SK-N-SH (cell line): ENCODE measurements at regions not wholly inside any gene's neighbourhood (a gene's known extent, or its start where the extent isn't known, plus 50 kb on each side); places are given as distances from the start of the nearest gene placed in this dataset.

Experiments used
- CTCF ChIA-PET: fragments of 300-600, 350-600 bp; formaldehyde crosslinking; extraction: SDS; loops from one replicate; lab custom pipeline; 2021; lab: Yijun Ruan, JAX
- POLR2A ChIA-PET: fragments of 350-600 bp; sonication (Branson Sonifier 250); formaldehyde crosslinking; extraction: SDS; loops from one replicate; lab custom pipeline; 2020; ENCODE audit warnings: antibody characterized with exemption, inconsistent platforms; lab: Yijun Ruan, JAX
- DNase-seq: peaks from one replicate; pipeline ENCODE4 v3.0.0; 2012
- H2AFZ ChIP-seq: fragments of 200-600 bp; sonication (generic); 2 replicates; pipeline ENCODE4 v1.8.1; 2016; ENCODE audit warnings: antibody characterized with exemption, mild to moderate bottlenecking, low read depth
- H3F3A ChIP-seq: fragments of 200-600 bp; sonication (generic); replicated peaks from 2 replicates; pipeline ENCODE3; 2016; ENCODE audit warnings: antibody characterized with exemption, mild to moderate bottlenecking; ENCODE audit not compliant: insufficient read depth
- H3K27ac ChIP-seq, 2 experiments: fragments of 200-500 bp in 1 of 2; fragments of 200-600 bp in 1 of 2; sonication (Bioruptor generic) in 1 of 2; sonication (generic), shearing (Covaris generic) in 1 of 2; 2 replicates each; pipeline versions ENCODE4 v1.5.1 to v1.6.1; 2014 to 2016; ENCODE audit warnings: low read depth in 2 of 2, inconsistent platforms in 1 of 2, low read length in 1 of 2, mild to moderate bottlenecking in 1 of 2, mixed read lengths in 1 of 2
- H3K27me3 ChIP-seq: fragments of 200-600 bp; sonication (generic), shearing (Covaris generic); 2 replicates; pipeline ENCODE4 v1.6.1; 2016; ENCODE audit warnings: mixed run types; ENCODE audit not compliant: insufficient read depth
- H3K36me3 ChIP-seq, 2 experiments: fragments of 200-500 bp in 1 of 2; fragments of 200-600 bp in 1 of 2; sonication (Bioruptor generic) in 1 of 2; sonication (generic) in 1 of 2; replicated peaks in 1 of 2; 2 replicates each; pipeline versions ENCODE3 to v1.5.1; 2014 to 2016; ENCODE audit warnings: low read length in 1 of 2, mild to moderate bottlenecking in 1 of 2; ENCODE audit not compliant: insufficient read depth in 2 of 2, control insufficient read depth in 1 of 2
- H3K4me1 ChIP-seq, 2 experiments: fragments of 200-500 bp in 1 of 2; fragments of 200-600 bp in 1 of 2; sonication (Bioruptor generic) in 1 of 2; sonication (generic), shearing (Covaris generic) in 1 of 2; 2 replicates each; pipeline versions ENCODE4 v1.5.1 to v1.6.1; 2014 to 2016; ENCODE audit warnings: low read depth in 1 of 2, low read length in 1 of 2, mixed run types in 1 of 2; ENCODE audit not compliant: insufficient read depth in 2 of 2, control insufficient read depth in 1 of 2
- H3K4me2 ChIP-seq: fragments of 200-600 bp; sonication (generic), shearing (Covaris generic); 2 replicates; pipeline ENCODE4 v1.6.1; 2017; ENCODE audit warnings: mixed run types
- H3K4me3 ChIP-seq, 2 experiments: fragments of 200-500 bp in 1 of 2; fragments of 200-600 bp in 1 of 2; sonication (Bioruptor generic) in 1 of 2; sonication (generic), shearing (Covaris generic) in 1 of 2; 2 replicates each; pipeline versions ENCODE4 v1.5.1 to v1.8.1; 2014 to 2016; ENCODE audit warnings: low read depth in 2 of 2, inconsistent platforms in 1 of 2, low read length in 1 of 2, mild to moderate bottlenecking in 1 of 2, mixed read lengths in 1 of 2, moderate library complexity in 1 of 2
- H3K79me2 ChIP-seq: fragments of 200-600 bp; sonication (generic); 2 replicates; pipeline ENCODE4 v1.8.1; 2017; ENCODE audit warnings: mild to moderate bottlenecking; ENCODE audit not compliant: insufficient read depth
- H3K9ac ChIP-seq: fragments of 200-600 bp; sonication (generic); 2 replicates; pipeline ENCODE4 v1.6.1; 2017; ENCODE audit warnings: mixed run types
- H3K9me2 ChIP-seq: fragments of 200-600 bp; sonication (generic); 2 replicates; pipeline ENCODE4 v1.6.1; 2017; ENCODE audit warnings: mixed run types
- H3K9me3 ChIP-seq: fragments of 200-600 bp; sonication (generic); 2 replicates; pipeline ENCODE4 v1.6.1; 2017; ENCODE audit warnings: mixed run types, mild to moderate bottlenecking, moderate library complexity
- H4K20me1 ChIP-seq: fragments of 200-600 bp; sonication (generic); 2 replicates; pipeline ENCODE4 v1.6.1; 2017; ENCODE audit warnings: mild to moderate bottlenecking, mixed run types; ENCODE audit not compliant: insufficient read depth
- CHD2 ChIP-seq: fragments of 150-350 bp; IDR thresholded peaks from 2 replicates; pipeline ENCODE4 v1.6.1; 2018; ENCODE audit warnings: low read length; ENCODE audit not compliant: partially characterized antibody
- ELF1 ChIP-seq: IDR thresholded peaks from 2 replicates; pipeline ENCODE4 v1.4.0; 2012
- EP300 ChIP-seq, 2 experiments: IDR thresholded peaks; 2 replicates each; pipeline versions ENCODE4 v1.4.0 to v1.6.1; 2012; ENCODE audit warnings: borderline replicate concordance in 1 of 2, low read depth in 1 of 2, low read length in 1 of 2
- EZH2phosphoT487 ChIP-seq: fragments of 200-600 bp; sonication (generic); IDR thresholded peaks from 2 replicates; pipeline ENCODE4 v1.6.1; 2017; ENCODE audit warnings: low read depth, mixed run types, mild to moderate bottlenecking, antibody characterized with exemption, moderate library complexity, borderline replicate concordance
- FOXJ3 ChIP-seq: sonication (generic); formaldehyde crosslinking; IDR thresholded peaks from 2 replicates; pipeline ENCODE4 v1.5.1; 2020; ENCODE audit warnings: mild to moderate bottlenecking, missing genetic modification reagents
- FOXM1 ChIP-seq: IDR thresholded peaks from 2 replicates; pipeline ENCODE4 v1.4.0; 2012; ENCODE audit warnings: low read depth, mild to moderate bottlenecking
- GATA2 ChIP-seq: sonication (generic); formaldehyde crosslinking; IDR thresholded peaks from 2 replicates; pipeline ENCODE4 v1.5.0; 2020; ENCODE audit warnings: mild to moderate bottlenecking, missing genetic modification reagents
- IRF3 ChIP-seq: fragments of 150-350 bp; IDR thresholded peaks from 2 replicates; pipeline ENCODE4 v1.6.1; 2016; ENCODE audit warnings: mild to moderate bottlenecking, low read depth, low read length
- JUND ChIP-seq: IDR thresholded peaks from 2 replicates; pipeline ENCODE4 v1.4.0; 2012
- MXI1 ChIP-seq: IDR thresholded peaks from 2 replicates; pipeline ENCODE4 v1.6.1; 2012; ENCODE audit warnings: mild to moderate bottlenecking, low read depth, low read length, improper control_type of control experiment
- NFIC ChIP-seq: IDR thresholded peaks from 2 replicates; pipeline ENCODE4 v1.4.0; 2012; ENCODE audit warnings: borderline replicate concordance
- NRF1 ChIP-seq: IDR thresholded peaks from 2 replicates; pipeline ENCODE4 v1.6.1; 2012; ENCODE audit warnings: low read depth, mild to moderate bottlenecking, low read length
- RAD21 ChIP-seq: IDR thresholded peaks from 2 replicates; pipeline ENCODE4 v1.6.1; 2012; ENCODE audit warnings: mild to moderate bottlenecking, low read length
- RCOR1 ChIP-seq: fragments of 150-350 bp; IDR thresholded peaks from 2 replicates; pipeline ENCODE4 v1.6.1; 2017; ENCODE audit warnings: antibody characterized with exemption, low read length
- REST ChIP-seq: IDR thresholded peaks from 2 replicates; pipeline ENCODE4 v1.6.1; 2012; ENCODE audit warnings: mild to moderate bottlenecking, low read depth, low read length, moderate library complexity
- SMC3 ChIP-seq: IDR thresholded peaks from 2 replicates; pipeline ENCODE4 v1.6.1; 2012; ENCODE audit warnings: low read depth, low read length, improper control_type of control experiment
- TAF1 ChIP-seq: IDR thresholded peaks from 2 replicates; pipeline ENCODE4 v1.6.1; 2012; ENCODE audit warnings: low read depth, mild to moderate bottlenecking, low read length, moderate library complexity, borderline replicate concordance
- TEAD4 ChIP-seq: IDR thresholded peaks from 2 replicates; pipeline ENCODE4 v1.4.0; 2012; ENCODE audit warnings: mild to moderate bottlenecking, borderline replicate concordance; ENCODE audit not compliant: insufficient read depth
- WGBS: methylation state at CpG from one replicate; pipeline ENCODE4 v1.1.6; 2017; ENCODE audit warnings: low lambda C conversion rate; 5-methylcytosine and 5-hydroxymethylcytosine counted together
- TF ChIP-seq, protein P1 (sequence below): IDR thresholded peaks from 2 replicates; pipeline ENCODE4; 2012
- TF ChIP-seq, protein P2 (sequence below): fragments of 150-350 bp; IDR thresholded peaks from 2 replicates; pipeline ENCODE4 v1.6.1; 2017; ENCODE audit warnings: antibody characterized with exemption, low read length, low read depth, borderline replicate concordance
- TF ChIP-seq, protein P3 (sequence below): IDR thresholded peaks from 2 replicates; pipeline ENCODE4 v1.4.0; 2012; ENCODE audit warnings: low read depth

- no peak overlapping the region for H3K9ac ChIP-seq
- no peak overlapping the region for H3K27ac ChIP-seq
- WGBS = 4% methylated on average over 4 of the region's 4 CpGs
- no peaks in the 10 kb centered on the region for H3K9me2 ChIP-seq
- no peak overlapping the region for H3K4me3 ChIP-seq
- no peaks in the 10 kb centered on the region for H3K27me3 ChIP-seq
- TF ChIP-seq FOXJ3 (CRISPR knock-in tag) (no peak), TEAD4 (no peak)
- TF ChIP-seq, protein P1, sequence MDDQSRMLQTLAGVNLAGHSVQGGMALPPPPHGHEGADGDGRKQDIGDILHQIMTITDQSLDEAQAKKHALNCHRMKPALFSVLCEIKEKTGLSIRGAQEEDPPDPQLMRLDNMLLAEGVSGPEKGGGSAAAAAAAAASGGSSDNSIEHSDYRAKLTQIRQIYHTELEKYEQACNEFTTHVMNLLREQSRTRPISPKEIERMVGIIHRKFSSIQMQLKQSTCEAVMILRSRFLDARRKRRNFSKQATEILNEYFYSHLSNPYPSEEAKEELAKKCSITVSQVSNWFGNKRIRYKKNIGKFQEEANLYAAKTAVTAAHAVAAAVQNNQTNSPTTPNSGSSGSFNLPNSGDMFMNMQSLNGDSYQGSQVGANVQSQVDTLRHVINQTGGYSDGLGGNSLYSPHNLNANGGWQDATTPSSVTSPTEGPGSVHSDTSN = no peak
- no peaks in the 10 kb centered on the region for H3K79me2 ChIP-seq
- H2AFZ ChIP-seq = no peak overlapping the region
- no peaks in the 10 kb centered on the region for H3K9me3 ChIP-seq
- POLR2A ChIA-PET = no interaction called here
- H3K36me3 ChIP-seq = no peaks in the 10 kb centered on the region
- no peak overlapping the region for H3K4me2 ChIP-seq
- no peaks in the 10 kb centered on the region for H3F3A ChIP-seq
- CTCF ChIA-PET = interaction anchor here (0.6 kb wide), 1 partner anchor 1466 kb away, joined by 3 read pairs; no protein-coding TSS in a partner anchor
- no peaks in the 10 kb centered on the region for H4K20me1 ChIP-seq
- DNase-seq = no peak
- no peaks in the 10 kb centered on the region for H3K4me1 ChIP-seq
Measured at GRCh38 chr7:152984421-152984820, 224.9 kb downstream of the ACTR3B start.

DNA sequence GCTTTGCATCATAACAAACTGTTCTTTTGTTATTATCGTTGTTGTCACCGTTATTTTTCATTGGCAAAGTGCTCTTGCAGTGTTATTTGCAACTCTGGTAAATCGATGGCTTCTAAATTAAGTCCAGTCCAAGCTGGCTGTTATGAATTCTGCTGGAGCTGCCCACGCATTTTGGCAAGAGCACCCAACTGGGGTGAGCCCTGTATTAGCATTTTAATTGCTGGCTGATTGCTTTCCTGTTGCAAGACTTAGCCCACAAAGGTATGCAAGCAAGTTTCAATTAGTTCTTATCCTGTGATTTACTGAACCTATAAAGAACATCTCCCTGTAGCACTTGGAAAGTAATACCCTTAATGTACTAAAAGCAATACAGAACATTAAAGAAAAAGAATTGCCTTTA is 226.8 kb downstream of the ACTR3B start:
- Histone ChIP-seq H3K27ac (no peak overlapping the region), H3K36me3 (no peaks in the 10 kb centered on the region), H3F3A (no peaks in the 10 kb centered on the region), H3K9me2 (no peaks in the 10 kb centered on the region), H3K9me3 (no peaks in the 10 kb centered on the region), H2AFZ (no peak overlapping the region), H4K20me1 (no peaks in the 10 kb centered on the region), H3K4me1 (no peaks in the 10 kb centered on the region), H3K4me3 (no peak overlapping the region), H3K79me2 (no peaks in the 10 kb centered on the region), H3K9ac (no peak overlapping the region), H3K27me3 (no peaks in the 10 kb centered on the region), H3K4me2 (no peak overlapping the region)
- CTCF ChIA-PET = no interaction called here
- POLR2A ChIA-PET = no interaction called here
- WGBS = 23% methylated on average over 4 of the region's 4 CpGs
- TF ChIP-seq SMC3 = no peak
- no peak for TF ChIP-seq FOXM1
- no peak for TF ChIP-seq EZH2phosphoT487
- TF ChIP-seq RAD21 = no peak
- TF ChIP-seq MXI1 = no peak
- no peak for TF ChIP-seq ELF1
- TF ChIP-seq GATA2 (CRISPR knock-in tag) = no peak
- TF ChIP-seq RCOR1 = no peak
- TF ChIP-seq REST = no peak
- TF ChIP-seq IRF3 = no peak
- TF ChIP-seq CHD2 = no peak
- TF ChIP-seq EP300 (IDR thresholded peaks at IDR 0.05; ENCODE audit: borderline replicate concordance in 1 of 2, low read depth in 1 of 2, low read length in 1 of 2) = no peak
- TF ChIP-seq JUND = no peak
- TF ChIP-seq NRF1 = no peak
- TF ChIP-seq, protein P2, sequence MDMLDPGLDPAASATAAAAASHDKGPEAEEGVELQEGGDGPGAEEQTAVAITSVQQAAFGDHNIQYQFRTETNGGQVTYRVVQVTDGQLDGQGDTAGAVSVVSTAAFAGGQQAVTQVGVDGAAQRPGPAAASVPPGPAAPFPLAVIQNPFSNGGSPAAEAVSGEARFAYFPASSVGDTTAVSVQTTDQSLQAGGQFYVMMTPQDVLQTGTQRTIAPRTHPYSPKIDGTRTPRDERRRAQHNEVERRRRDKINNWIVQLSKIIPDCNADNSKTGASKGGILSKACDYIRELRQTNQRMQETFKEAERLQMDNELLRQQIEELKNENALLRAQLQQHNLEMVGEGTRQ = no peak
- TF ChIP-seq FOXJ3 (CRISPR knock-in tag) = no peak
- TF ChIP-seq NFIC = no peak
- TF ChIP-seq TAF1 = no peak
- TF ChIP-seq, protein P3, sequence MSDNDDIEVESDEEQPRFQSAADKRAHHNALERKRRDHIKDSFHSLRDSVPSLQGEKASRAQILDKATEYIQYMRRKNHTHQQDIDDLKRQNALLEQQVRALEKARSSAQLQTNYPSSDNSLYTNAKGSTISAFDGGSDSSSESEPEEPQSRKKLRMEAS = no peak
- no peak for DNase-seq
